Heart right ventricle (tissue), 16 donors: ENCODE measurements at regions not wholly inside any gene's neighbourhood (a gene's known extent, or its start where the extent isn't known, plus 50 kb on each side); places are given as distances from the start of the nearest gene placed in this dataset.
A peak's percentile ranks its signal among the peaks of the same experiment; 100 is the strongest.
"Not testable (repeated sequence)": the region's sequence is repeated elsewhere in the genome, so short reads cannot be mapped to it uniquely, and the experiment has no call there.

Experiments
- ATAC-seq, 8 donors: fragments of 200-7000 bp; cut with Tn5 transposase; one replicate each; pipeline ENCODE4 v1.9.1; 2020; ENCODE audit warnings: mild to moderate bottlenecking in 8 of 8, moderate library complexity in 8 of 8, moderate number of reproducible peaks in 1 of 8
- DNase-seq, 2 donors: peaks; one replicate each; pipeline ENCODE4 v3.0.0-alpha.2; 2020
- H3K27ac ChIP-seq, 10 donors: fragments of 200-600 bp; sonication (generic) in 2 of 10; one replicate each; pipeline versions ENCODE4 v1.5.0 to v1.8.0; 2020 to 2022; ENCODE audit warnings: mild to moderate bottlenecking in 3 of 10
- H3K27me3 ChIP-seq, 7 donors: fragments of 200-600 bp; one replicate each; pipeline ENCODE4 v1.8.0; 2021 to 2022; ENCODE audit warnings: mild to moderate bottlenecking in 2 of 7
- H3K36me3 ChIP-seq, 9 donors: fragments of 200-600 bp; sonication (generic) in 1 of 9; one replicate each; pipeline versions ENCODE4 v1.5.0 to v1.8.0; 2020 to 2022; ENCODE audit warnings: mild to moderate bottlenecking in 2 of 9
- H3K4me1 ChIP-seq, 9 donors: fragments of 200-600 bp; sonication (generic) in 1 of 9; one replicate each; pipeline versions ENCODE4 v1.5.0 to v1.8.0; 2020 to 2022; ENCODE audit warnings: mild to moderate bottlenecking in 4 of 9
- H3K4me3 ChIP-seq, 10 donors: fragments of 200-600 bp; sonication (generic) in 2 of 10; one replicate each; pipeline versions ENCODE4 v1.5.0 to v1.8.0; 2020 to 2022; ENCODE audit warnings: mild to moderate bottlenecking in 7 of 10, moderate library complexity in 2 of 10
- H3K9me3 ChIP-seq, 11 donors: fragments of 200-600 bp in 10 of 11; sonication (generic) in 2 of 11; one replicate each; pipeline versions ENCODE4 v1.5.0 to v1.8.0; 2013 to 2022; ENCODE audit warnings: mild to moderate bottlenecking in 2 of 11, control low read depth in 1 of 11, moderate library complexity in 1 of 11
- WGBS, 2 donors: extraction: QIAGEN DNeasy Blood & Tissue Kit; methylation state at CpG; one replicate each; pipeline ENCODE4 v1.1.7; 2013; ENCODE audit warnings: inconsistent platforms in 1 of 2; 5-methylcytosine and 5-hydroxymethylcytosine counted together
- intact Hi-C, 10 donors: fragments of 100-400 bp; cut with DNase I; formaldehyde crosslinking; loops; one replicate each; pipeline versions ENCODE4 v1.11.1 to v1.14.2; 2022
- TF ChIP-seq, protein P1 (sequence below), 9 donors: fragments of 200-600 bp; sonication (generic) in 2 of 9; IDR thresholded peaks; one replicate each; pipeline versions ENCODE4 v1.5.0 to v1.8.0; 2021 to 2022; ENCODE audit warnings: antibody characterized with exemption in 9 of 9, mild to moderate bottlenecking in 5 of 9, moderate library complexity in 1 of 9
- donor health status: Arrhythmogenic right ventricular cardiomyopathy.
- donor health status: ischemic (EF 13 %, LVEDD 7.1; RV severe dilation, severe dysfunction).
- donor health status: healthy with polysubstance abuse.
- donor health status: DM: no; HTN: yes; CAD: no.
- donor health status: DM: no; HTN: no; CAD: no.
- donor health status: ischemic (EF 25% LVEDD 6.9; RV normal size, moderate dysfunction).
- donor health status: ischemic (EF 25% LVEDD 5.7; RV mildly dilated, moderate dysfunction).
- donor health status: healthy.
- donor health status: DM: yes; HTN: yes; CAD: no.
- donor health status: Ischemic cardiomyopathy.
- donor health status: ischemic (EF 35%, LVEDD 5.7; RV mildly dilated, moderate dysfunction).
- donor health status: nonischemic (EF 11% LVEDD 7.7; RV severe dilation, severe dysfunction).
- donor health status: DM: yes; HTN: yes; CAD: no.
- donor health status: PGD.
- donor health status: ischemic (EF 29% LVEDD 5.4; RV normal size, mild dysfunction).
- donor health status: nonischemic (EF 23%, LVEDD 6.1; RV moderate dilation, normal function).

DNA sequence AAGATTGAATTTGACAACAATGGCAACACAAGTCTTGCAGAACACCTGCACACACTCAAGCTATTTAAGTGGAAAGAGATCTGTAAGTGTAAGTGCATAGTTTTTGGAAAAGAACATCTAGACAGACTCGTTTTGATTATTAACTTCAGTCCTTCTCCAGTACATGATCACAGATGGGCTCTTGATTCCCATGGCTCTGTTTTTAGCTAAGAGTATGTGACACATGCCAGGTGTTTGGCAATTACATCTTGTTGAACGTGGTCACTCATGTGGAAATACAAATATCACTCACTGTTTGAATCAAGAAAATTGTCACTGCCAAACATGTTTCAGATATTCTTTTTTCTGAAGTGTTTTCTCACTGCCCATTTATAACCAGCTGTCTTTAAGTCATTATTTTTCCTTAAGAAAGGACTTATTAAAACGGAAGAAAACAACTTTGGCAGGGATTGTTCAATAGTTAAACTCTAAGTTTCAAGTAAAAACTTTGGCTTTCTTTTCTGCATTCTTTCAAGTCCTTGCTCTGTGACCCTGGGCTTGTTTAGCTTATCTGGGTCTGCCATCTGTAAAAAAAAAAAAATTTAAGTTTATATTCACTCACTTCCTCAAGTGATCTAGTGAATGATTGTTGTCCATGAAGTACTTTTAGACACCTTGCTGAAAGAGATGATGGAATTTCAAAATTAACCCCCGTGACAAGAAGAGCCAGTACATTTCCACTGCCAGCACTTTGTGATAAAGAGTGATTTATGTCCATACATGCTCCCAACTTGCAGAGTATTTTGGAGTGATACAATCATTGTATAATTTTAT is 125.4 kb downstream of the ATXN3L start:
- DNase-seq (no peak), ATAC-seq (peak in 1 of 8 donors; percentile 11)
- Histone ChIP-seq H3K4me1 (peaks cover 0 to 31% (median 4%) of the 10 kb centered on the region in 9 donors), H3K4me3 (no peak overlapping the region), H3K9me3 (no peaks in the 10 kb centered on the region), H3K36me3 (no peaks in the 10 kb centered on the region), H3K27ac (peak overlapping the region in 2 of 10 donors; percentile 10 to 44), H3K27me3 (peaks cover 0 to 15% (median 0%) of the 10 kb centered on the region in 7 donors)
- 24 to 27% methylated on average over 4 of the region's 4 CpGs for WGBS, 2 donors
- TF ChIP-seq, protein P1, sequence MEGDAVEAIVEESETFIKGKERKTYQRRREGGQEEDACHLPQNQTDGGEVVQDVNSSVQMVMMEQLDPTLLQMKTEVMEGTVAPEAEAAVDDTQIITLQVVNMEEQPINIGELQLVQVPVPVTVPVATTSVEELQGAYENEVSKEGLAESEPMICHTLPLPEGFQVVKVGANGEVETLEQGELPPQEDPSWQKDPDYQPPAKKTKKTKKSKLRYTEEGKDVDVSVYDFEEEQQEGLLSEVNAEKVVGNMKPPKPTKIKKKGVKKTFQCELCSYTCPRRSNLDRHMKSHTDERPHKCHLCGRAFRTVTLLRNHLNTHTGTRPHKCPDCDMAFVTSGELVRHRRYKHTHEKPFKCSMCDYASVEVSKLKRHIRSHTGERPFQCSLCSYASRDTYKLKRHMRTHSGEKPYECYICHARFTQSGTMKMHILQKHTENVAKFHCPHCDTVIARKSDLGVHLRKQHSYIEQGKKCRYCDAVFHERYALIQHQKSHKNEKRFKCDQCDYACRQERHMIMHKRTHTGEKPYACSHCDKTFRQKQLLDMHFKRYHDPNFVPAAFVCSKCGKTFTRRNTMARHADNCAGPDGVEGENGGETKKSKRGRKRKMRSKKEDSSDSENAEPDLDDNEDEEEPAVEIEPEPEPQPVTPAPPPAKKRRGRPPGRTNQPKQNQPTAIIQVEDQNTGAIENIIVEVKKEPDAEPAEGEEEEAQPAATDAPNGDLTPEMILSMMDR (IDR thresholded peaks at IDR 0.05) = no peak
- intact Hi-C loops = no loop called here

DNA sequence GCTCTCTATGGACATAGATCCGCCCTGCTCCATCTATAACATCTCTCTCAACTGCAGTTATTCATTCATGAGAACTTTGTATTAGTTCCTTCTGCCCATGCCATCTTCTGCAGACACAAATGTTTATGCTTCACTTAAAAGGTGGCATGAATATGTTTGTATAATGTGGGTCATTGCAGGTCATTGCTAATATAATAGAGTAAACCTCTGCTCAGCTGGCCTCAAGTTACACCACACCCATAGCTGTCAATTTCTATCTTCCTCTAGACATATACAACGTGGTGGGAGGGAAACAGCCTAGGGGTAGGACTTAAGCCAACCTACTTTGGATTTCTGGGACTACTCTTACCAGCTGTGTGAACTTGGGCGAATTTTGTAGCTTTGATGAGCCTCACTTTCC is 129.8 kb downstream of the ATXN3L start:
- 69 to 74% methylated on average over 3 of the region's 3 CpGs for WGBS, 2 donors
- intact Hi-C loops = no loop called here
- peaks cover 0 to 37% (median 4%) of the 10 kb centered on the region in 9 donors for H3K4me1 ChIP-seq
- no peaks in the 10 kb centered on the region for H3K9me3 ChIP-seq
- DNase-seq (no peak), ATAC-seq (no peak)
- TF ChIP-seq, protein P1 (IDR thresholded peaks at IDR 0.05) = no peak
- H3K27ac ChIP-seq = no peak overlapping the region
- H3K27me3 ChIP-seq = peaks cover 0 to 22% (median 0%) of the 10 kb centered on the region in 7 donors
- H3K36me3 ChIP-seq = no peaks in the 10 kb centered on the region
- no peak overlapping the region for H3K4me3 ChIP-seq

DNA sequence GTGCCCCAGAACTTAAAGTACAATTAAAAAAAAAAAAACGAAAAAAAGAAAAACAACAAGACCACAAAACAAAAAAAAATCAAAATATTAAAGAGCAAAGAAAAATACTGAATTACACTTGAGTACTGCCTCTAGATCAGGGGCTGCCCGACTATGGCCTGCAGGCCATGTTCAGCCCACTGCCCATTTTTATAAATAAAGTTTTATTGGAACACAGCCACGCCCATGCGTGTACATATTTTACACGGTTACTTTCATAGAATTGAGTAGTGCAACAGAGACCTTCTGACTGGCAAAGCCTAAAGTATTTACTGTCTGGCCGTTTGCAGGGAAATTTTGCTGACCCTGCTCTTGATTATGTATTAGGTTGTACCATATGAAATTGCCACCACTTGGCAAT is 130.5 kb downstream of the ATXN3L start:
- TF ChIP-seq, protein P1 (IDR thresholded peaks at IDR 0.05) = no peak
- peaks cover 0 to 22% (median 0%) of the 10 kb centered on the region in 7 donors for H3K27me3 ChIP-seq
- intact Hi-C loops = no loop called here
- peaks cover 0 to 2% (median 0%) of the 10 kb centered on the region in 11 donors for H3K9me3 ChIP-seq
- no peaks in the 10 kb centered on the region for H3K36me3 ChIP-seq
- H3K4me1 ChIP-seq = peaks cover 0 to 30% (median 2%) of the 10 kb centered on the region in 9 donors
- ATAC-seq = no peak
- no peak for DNase-seq
- peak overlapping the region in 3 of 10 donors; percentile 30 to 48 (median 34) for H3K27ac ChIP-seq
- H3K4me3 ChIP-seq = no peak overlapping the region
- 83 to 85% methylated on average over 6 of the region's 6 CpGs for WGBS, 2 donors

DNA sequence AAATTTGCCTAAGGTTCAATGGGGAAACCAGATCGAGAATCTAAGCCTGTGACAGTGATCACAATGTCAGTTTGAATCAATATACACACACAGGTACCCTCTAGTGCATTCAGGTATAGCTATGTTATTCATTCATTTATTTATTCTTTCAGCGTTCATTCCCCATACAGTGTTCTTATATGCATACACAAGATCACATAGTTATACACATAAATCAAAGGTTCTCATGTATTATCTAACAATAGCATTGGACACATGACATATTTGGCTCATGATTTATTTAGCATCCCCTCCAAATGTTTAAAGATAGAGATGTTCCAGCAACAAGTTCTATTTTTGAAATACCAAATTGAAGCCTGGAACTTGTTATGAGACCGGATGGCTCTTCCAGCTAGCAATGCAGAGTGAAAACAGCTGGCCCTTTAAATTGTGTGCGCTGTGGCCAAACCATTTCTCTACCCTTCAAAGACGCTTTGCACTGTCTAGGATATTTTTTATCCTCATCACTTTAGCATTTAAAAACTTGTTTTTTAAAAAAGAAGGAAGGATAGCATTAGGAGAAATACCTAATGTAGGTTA is 131.0 kb downstream of the ATXN3L start:
- 22 to 35% methylated on average over 5 of the region's 5 CpGs for WGBS, 2 donors
- ATAC-seq = peak; percentile 67 to 91 (median 78)
- intact Hi-C loops = no loop called here
- peaks cover 0 to 6% (median 0%) of the 10 kb centered on the region in 11 donors for H3K9me3 ChIP-seq
- peaks cover 0 to 25% (median 0%) of the 10 kb centered on the region in 9 donors for H3K4me1 ChIP-seq
- H3K27me3 ChIP-seq = peaks cover 0 to 19% (median 0%) of the 10 kb centered on the region in 7 donors
- H3K27ac ChIP-seq = peak overlapping the region in 3 of 10 donors; percentile 30 to 48 (median 47)
- TF ChIP-seq, protein P1 (IDR thresholded peaks at IDR 0.05) = no peak
- H3K36me3 ChIP-seq = no peaks in the 10 kb centered on the region
- DNase-seq = peak in 1 of 2 donors; percentile 7
- H3K4me3 ChIP-seq = no peak overlapping the region

DNA sequence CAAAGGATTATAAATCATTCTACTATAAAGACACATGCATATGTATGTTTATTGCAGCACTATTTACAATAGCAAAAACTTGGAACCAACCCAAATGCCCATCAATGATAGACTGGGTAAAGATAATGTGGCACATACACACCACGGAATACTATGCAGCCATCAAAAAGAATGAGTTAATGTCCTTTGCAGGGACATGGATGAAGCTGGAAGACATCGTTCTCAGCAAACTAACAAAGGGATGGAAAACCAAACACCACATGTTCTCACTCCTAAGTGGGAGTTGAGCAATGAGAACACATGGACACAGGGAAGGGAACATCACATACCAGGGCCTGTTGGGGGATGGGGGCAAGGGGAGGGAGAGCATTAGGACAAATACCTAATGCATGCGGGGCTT is 133.2 kb downstream of the ATXN3L start:
- intact Hi-C loops, H3K36me3 ChIP-seq, DNase-seq, H3K9me3 ChIP-seq, H3K4me3 ChIP-seq, ATAC-seq, H3K27ac ChIP-seq: not testable (repeated sequence)
- H3K4me1 ChIP-seq = peaks cover 0 to 20% (median 0%) of the 10 kb centered on the region in 9 donors
- H3K27me3 ChIP-seq = peaks cover 0 to 16% (median 0%) of the 10 kb centered on the region in 7 donors
- WGBS, 2 donors = 95 to 97% methylated on average over 3 of the region's 3 CpGs
